Smooth muscle cell (in vitro differentiated cells): ENCODE measurements at regions not wholly inside any gene's neighbourhood (a gene's known extent, or its start where the extent isn't known, plus 50 kb on each side); places are given as distances from the start of the nearest gene placed in this dataset.
A peak's percentile ranks its signal among the peaks of the same experiment; 100 is the strongest.

ENCODE experiments used
- DNase-seq: peaks from one replicate; lab custom pipeline; 2025; ENCODE audit not compliant: unreplicated experiment; lab: John Stamatoyannopoulos, UW
- H2AFZ ChIP-seq: fragments of 200-600 bp; sonication (generic); 2 replicates; pipeline ENCODE4 v1.6.0; 2016; ENCODE audit warnings: antibody characterized with exemption, low read depth, mild to moderate bottlenecking
- H3F3A ChIP-seq: fragments of 200-600 bp; sonication (generic); 2 replicates; pipeline ENCODE4 v1.6.0; 2017; ENCODE audit warnings: antibody characterized with exemption, low read depth
- H3K27ac ChIP-seq: fragments of 200-600 bp; sonication (generic); 2 replicates; pipeline ENCODE4 v1.5.1; 2016; ENCODE audit warnings: low read depth, mild to moderate bottlenecking
- H3K27me3 ChIP-seq: fragments of 200-600 bp; sonication (generic); 2 replicates; pipeline ENCODE4 v1.6.1; 2016; ENCODE audit warnings: low read depth, mild to moderate bottlenecking
- H3K36me3 ChIP-seq: fragments of 200-600 bp; sonication (generic); 2 replicates; pipeline ENCODE4 v1.5.1; 2016; ENCODE audit warnings: low read depth
- H3K4me1 ChIP-seq: fragments of 200-600 bp; sonication (generic); 2 replicates; pipeline ENCODE4 v1.5.1; 2016; ENCODE audit warnings: low read depth
- H3K4me2 ChIP-seq: fragments of 200-600 bp; sonication (generic); 2 replicates; pipeline ENCODE4 v1.6.0; 2016; ENCODE audit warnings: mild to moderate bottlenecking
- H3K4me3 ChIP-seq: fragments of 200-600 bp; sonication (generic); 2 replicates; pipeline ENCODE4 v1.5.1; 2016; ENCODE audit warnings: mild to moderate bottlenecking
- H3K79me2 ChIP-seq: fragments of 200-600 bp; sonication (generic); 2 replicates; pipeline ENCODE4 v1.6.0; 2016; ENCODE audit warnings: low read depth, mild to moderate bottlenecking
- H3K9ac ChIP-seq: fragments of 200-600 bp; sonication (generic); 2 replicates; pipeline ENCODE4 v1.6.0; 2016; ENCODE audit warnings: low read depth
- H3K9me3 ChIP-seq: fragments of 200-600 bp; sonication (generic); replicated peaks from 2 replicates; pipeline ENCODE4 v1.5.1; 2016; ENCODE audit warnings: low read depth
- H4K20me1 ChIP-seq: fragments of 200-600 bp; sonication (generic); 2 replicates; pipeline ENCODE4 v1.6.0; 2016; ENCODE audit warnings: low read depth
- CTCF ChIP-seq: fragments of 200-600 bp; sonication (generic); IDR thresholded peaks from 2 replicates; pipeline ENCODE4 v1.5.1; 2017; ENCODE audit warnings: borderline replicate concordance, mild to moderate bottlenecking, antibody characterized with exemption; ENCODE audit not compliant: insufficient read depth, poor library complexity, severe bottlenecking
- WGBS: methylation state at CpG from one replicate; pipeline ENCODE4 v1.1.7; 2016; ENCODE audit warnings: low lambda C conversion rate; 5-methylcytosine and 5-hydroxymethylcytosine counted together

GRCh38 chr3:23743141-23743784, 62.5 kb upstream of the UBE2E1 start:
- TF ChIP-seq CTCF: peak; percentile 5
- Histone ChIP-seq H2AFZ (peak overlapping the region; percentile 5), H3F3A (peaks cover 8% of the 10 kb centered on the region), H3K9ac (no peak overlapping the region), H3K27me3 (peaks cover 29% of the 10 kb centered on the region), H3K79me2 (no peaks in the 10 kb centered on the region), H3K36me3 (no peaks in the 10 kb centered on the region), H3K27ac (no peak overlapping the region), H3K9me3 (no peaks in the 10 kb centered on the region), H4K20me1 (no peaks in the 10 kb centered on the region), H3K4me2 (peak overlapping the region; percentile 85), H3K4me3 (peak overlapping the region; percentile 39), H3K4me1 (peaks cover 26% of the 10 kb centered on the region)
- DNase-seq: no peak
- 15% methylated on average over 24 of the region's 24 CpGs for WGBS

- no peaks in the 10 kb centered on the region for H4K20me1 ChIP-seq
- H3K79me2 ChIP-seq: no peaks in the 10 kb centered on the region
- no peak overlapping the region for H3K27ac ChIP-seq
- no peak overlapping the region for H3K4me2 ChIP-seq
- peaks cover 13% of the 10 kb centered on the region for H3K4me1 ChIP-seq
- H3K9ac ChIP-seq: no peak overlapping the region
- DNase-seq: no peak
- no peak overlapping the region for H3K4me3 ChIP-seq
- no peaks in the 10 kb centered on the region for H3K36me3 ChIP-seq
- H3F3A ChIP-seq: peaks cover 5% of the 10 kb centered on the region
- no peaks in the 10 kb centered on the region for H3K9me3 ChIP-seq
- peaks cover 29% of the 10 kb centered on the region for H3K27me3 ChIP-seq
- no peak overlapping the region for H2AFZ ChIP-seq
- 22% methylated on average over 7 of the region's 7 CpGs for WGBS
- TF ChIP-seq CTCF: no peak
Measured at GRCh38 chr3:23746441-23746840, 59.3 kb upstream of the UBE2E1 start.

GRCh38 chr3:23747841-23748240, 57.9 kb upstream of the UBE2E1 start:
- peaks cover 16% of the 10 kb centered on the region for H3K27me3 ChIP-seq
- H3K27ac ChIP-seq: peak overlapping the region; percentile 6
- peaks cover 18% of the 10 kb centered on the region for H3K4me1 ChIP-seq
- no peaks in the 10 kb centered on the region for H4K20me1 ChIP-seq
- no peak overlapping the region for H3K9ac ChIP-seq
- no peaks in the 10 kb centered on the region for H3K79me2 ChIP-seq
- peaks cover 5% of the 10 kb centered on the region for H3F3A ChIP-seq
- DNase-seq: no peak
- no peak overlapping the region for H3K4me3 ChIP-seq
- TF ChIP-seq CTCF: no peak
- WGBS: 80% methylated on average over 2 of the region's 2 CpGs
- H3K9me3 ChIP-seq: no peaks in the 10 kb centered on the region
- no peaks in the 10 kb centered on the region for H3K36me3 ChIP-seq
- no peak overlapping the region for H2AFZ ChIP-seq
- H3K4me2 ChIP-seq: no peak overlapping the region

GRCh38 chr3:23748398-23749110, 57.2 kb upstream of the UBE2E1 start:
- Histone ChIP-seq H3K27me3 (peaks cover 9% of the 10 kb centered on the region), H3K79me2 (no peaks in the 10 kb centered on the region), H3K4me3 (no peak overlapping the region), H3K9me3 (no peaks in the 10 kb centered on the region), H3K9ac (no peak overlapping the region), H3F3A (peaks cover 5% of the 10 kb centered on the region), H3K4me2 (no peak overlapping the region), H2AFZ (no peak overlapping the region), H3K4me1 (peaks cover 12% of the 10 kb centered on the region), H3K36me3 (no peaks in the 10 kb centered on the region), H4K20me1 (no peaks in the 10 kb centered on the region), H3K27ac (peak overlapping the region; percentile 6)
- WGBS: 53% methylated on average over 4 of the region's 4 CpGs
- no peak for TF ChIP-seq CTCF
- DNase-seq: no peak
